Renal cortical epithelial cell (primary cell): ENCODE measurements at regions not wholly inside any gene's neighbourhood (a gene's known extent, or its start where the extent isn't known, plus 50 kb on each side); places are given as distances from the start of the nearest gene placed in this dataset.
"Not testable (repeated sequence)": the region's sequence is repeated elsewhere in the genome, so short reads cannot be mapped to it uniquely, and the experiment has no call there.

ENCODE experiments used
- DNase-seq: peaks from one replicate; pipeline ENCODE4 v3.0.0-alpha.2; 2011; ENCODE audit warnings: low read depth

GRCh38 chr6:105537981-105538578, 135.2 kb upstream of the PREP start:
- no peak for DNase-seq

GRCh38 chr6:105536961-105537360, 134.1 kb upstream of the PREP start:
- no peak for DNase-seq

DNA sequence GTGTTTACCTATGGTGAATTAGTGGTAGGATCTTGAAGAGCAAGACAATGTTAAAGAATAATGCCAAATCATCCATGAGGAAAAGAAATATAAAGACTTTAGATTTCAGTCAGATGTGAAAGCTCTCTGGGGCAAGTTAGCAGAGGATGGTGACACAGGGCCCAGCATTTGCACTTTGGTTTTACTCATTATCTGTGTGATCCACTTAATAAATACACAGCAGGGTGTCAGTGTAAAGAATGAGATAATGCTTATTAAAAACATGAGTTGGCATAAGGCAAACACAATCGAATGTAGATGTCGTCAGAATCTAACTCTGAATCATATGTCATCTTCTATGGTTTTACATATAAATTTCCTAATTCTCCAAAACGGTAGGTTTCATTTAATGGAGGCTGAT, 130.4 kb upstream of the PREP start:
- DNase-seq: no peak

DNA sequence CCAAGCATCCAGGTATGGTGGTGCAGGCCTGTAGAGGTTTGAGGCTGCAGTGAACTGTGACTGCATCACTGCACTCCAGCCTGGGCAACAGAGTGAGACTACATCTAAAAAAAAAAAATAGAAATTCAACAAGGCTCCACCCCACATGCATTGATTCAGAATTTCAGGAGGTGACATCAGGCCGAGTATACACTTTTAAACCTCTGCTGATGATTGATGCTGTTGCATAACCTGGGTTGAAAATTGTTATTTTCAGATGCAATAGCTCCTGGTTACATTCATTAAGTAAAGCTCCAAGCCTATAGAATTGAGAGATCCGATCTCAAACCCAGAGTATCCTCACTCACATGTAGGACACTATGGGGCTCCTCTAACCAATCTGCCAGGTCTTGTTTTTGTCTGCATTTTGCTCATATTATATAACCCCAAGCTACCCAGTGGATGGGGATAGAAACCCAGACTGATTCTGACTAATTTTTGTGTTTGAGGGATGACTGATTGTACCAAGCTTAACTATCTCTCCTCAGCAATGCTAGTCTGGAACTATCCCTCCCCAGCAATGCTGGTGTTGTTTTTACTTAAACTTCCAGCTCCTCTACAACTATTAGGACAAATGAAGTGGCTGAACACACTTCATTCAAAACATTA, 123.5 kb upstream of the PREP start:
- DNase-seq: no peak

- peak; percentile 9 for DNase-seq
These were observed 119.9 kb upstream of the PREP start for GRCh38 chr6:105522626-105523322.

DNA sequence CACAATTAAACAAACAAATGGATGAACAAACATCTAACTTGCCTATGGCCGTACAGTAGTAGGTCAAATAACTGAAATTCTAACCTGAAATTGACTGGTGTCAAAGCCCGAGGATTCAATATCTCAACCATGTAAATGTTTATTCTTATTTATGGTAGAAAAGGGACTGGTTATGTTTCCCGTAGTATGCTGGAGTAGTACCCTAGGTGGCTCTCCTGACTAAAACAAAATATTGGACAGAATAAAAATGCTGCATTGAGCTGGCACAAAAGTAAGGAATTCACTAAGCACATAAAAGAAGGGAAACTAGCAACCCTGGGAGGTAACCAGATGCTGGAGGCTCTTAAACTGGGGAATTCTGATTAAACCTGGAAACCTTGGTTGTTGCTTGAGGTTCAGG, 117.1 kb upstream of the PREP start:
- DNase-seq: peak; percentile 68

- not testable (repeated sequence) for DNase-seq
These were observed 116.1 kb upstream of the PREP start for GRCh38 chr6:105518993-105519392.

DNA sequence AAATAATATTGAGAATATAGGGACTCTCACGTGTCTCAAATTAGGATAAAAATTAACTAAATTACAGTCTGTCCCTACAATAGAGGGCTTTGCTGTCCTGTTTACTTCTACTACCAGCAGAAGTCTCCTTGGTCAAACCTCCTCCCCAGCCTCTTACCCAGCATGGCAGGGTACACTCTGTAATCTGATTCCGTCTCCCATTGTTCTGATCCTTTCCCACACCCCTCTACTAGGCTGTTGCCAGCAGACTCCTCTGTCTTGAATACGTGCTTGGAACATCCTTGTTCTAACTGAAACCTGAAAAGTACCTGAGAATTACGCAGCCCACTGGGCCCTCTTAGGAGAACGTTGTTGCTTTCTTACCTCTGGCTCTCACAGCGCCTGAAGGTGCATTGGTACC, 112.2 kb upstream of the PREP start:
- no peak for DNase-seq

DNA sequence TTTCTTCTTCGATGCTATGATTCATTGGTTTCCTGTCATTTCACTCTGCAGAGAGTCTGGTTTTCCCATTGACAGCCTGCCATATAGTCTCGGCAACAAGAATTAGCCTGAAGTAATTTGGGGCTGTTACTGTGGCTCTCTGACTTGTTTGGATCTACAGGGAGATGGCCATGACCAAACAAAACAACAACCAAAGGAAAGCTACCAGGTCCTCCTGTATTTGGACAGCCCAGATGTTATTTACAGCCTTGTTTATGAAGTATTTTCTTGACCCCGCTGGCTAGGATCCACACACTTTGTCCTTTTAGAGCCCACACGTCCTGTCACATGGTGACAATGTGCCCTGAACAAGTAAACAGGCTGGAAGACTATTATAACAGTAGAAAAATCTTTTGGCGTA, 111.4 kb upstream of the PREP start:
- no peak for DNase-seq

GRCh38 chr6:105511639-105512038, 108.8 kb upstream of the PREP start:
- no peak for DNase-seq

DNA sequence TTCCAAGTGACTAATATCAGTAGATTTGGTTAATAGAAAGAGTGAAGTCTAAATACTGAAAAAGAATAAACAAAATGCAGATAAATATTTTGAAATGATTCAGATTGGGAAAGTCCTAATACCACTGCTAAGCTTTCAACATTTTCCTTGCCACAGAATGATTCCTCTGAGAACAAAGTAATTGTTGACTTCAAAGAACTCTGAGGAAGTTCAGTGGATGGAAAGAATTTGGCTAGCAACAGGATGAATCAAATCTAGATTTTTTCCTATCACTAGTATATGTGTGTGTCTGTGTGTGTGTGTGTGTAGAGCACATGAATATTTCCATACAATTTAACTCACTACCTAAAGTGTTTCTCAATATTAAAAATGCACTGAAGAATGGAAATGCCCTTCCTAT, 107.9 kb upstream of the PREP start:
- peak; percentile 18 for DNase-seq

DNA sequence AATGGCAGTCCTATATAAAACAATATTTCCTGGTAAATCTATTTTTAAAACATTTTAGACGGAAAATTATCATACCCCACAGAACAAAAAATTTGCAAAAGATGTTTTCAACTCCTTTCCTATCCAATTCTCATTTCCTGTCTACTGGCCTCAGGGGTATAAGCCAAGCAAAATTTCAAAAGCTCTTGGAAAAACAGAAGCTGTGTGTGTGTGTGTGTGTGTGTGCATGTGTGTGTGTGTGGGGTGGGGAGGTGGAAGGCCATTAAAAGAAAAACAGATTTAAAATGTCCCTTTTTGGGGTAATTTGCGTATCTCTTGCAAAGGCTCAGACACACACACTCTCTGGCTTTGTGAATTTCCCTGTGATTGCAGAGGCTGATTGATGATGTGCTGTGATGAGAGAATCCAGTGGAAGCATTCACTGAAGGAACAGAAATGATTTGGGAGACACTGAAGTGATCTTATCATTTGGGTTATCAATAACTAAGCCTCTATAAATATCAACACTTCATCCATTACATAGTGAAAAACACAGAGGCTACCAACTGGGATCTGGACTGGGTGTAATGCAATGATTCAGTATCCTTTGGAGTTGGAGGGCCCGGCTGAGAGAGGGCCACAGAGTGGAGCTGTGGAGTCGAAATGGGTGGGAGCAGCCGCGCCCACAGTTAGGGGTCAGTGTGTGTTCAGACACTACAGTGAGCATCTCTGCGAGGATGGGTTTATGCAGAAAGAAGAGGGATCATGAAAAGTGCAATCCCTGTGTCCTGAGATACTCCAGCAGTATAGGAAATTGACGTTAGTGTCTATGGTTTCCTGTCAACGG, 106.8 kb upstream of the PREP start:
- no peak for DNase-seq

GRCh38 chr6:105507811-105508210, 104.9 kb upstream of the PREP start:
- no peak for DNase-seq

DNA sequence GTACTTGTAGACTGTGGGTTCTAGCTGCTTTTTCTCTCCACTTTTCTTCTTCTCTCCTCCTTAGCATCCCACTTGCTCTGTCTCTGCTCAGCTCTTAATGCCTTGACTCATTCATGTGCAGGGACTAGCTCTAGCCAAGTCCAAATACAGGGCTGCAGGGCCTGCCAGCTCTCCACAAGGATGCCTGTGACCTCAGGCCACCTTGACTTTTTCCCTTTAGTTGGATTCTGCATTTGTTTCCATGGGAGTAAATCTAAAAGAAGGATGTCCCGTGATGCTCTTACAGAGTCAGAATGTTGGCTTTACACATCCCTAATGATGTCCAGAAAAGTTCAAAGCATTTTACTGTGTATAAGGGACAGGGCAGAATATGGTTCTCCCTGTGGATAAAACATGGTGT, 101.8 kb upstream of the PREP start:
- no peak for DNase-seq

DNA sequence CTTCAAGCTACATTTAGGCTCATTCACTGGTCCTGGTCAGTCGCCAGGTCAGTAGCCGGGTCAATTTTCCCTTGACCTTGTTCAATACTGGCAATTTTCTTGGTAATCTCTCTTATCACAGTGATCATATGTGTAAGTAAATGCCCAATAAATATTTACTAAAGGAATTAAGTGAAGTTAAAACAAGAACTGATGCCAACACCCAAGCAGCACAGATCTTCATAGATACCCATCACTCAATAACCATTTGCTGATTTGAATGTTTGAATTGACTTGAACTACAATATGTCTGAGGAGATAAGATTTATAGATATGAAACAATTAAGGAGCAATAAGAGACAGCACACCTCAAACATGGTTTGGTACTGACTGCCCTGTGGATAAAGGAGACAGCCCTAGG, 100.8 kb upstream of the PREP start:
- DNase-seq: no peak

DNA sequence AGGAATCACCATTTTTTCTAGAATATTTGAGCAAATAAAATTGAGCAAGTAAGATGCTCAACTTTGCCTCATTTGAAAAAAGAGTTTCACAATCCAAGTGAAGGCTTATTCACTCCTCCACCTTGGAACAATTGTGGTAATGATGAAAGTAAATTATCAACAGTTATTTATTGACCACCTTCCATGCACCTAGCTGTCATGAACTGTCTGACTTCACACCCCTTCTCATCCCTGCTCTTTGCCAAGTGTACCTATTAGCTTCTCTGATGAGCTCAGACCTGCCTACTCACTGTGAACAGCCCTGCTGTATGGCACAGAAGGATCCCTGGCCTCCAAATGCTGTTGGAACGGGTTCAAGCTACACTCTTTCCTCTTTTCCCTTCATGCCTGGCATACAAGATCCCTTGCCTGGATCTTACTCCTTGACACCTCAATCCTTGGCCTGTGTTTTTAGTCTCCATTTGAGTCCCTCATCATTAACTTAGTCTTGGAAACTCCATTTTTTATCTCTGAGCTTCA, 99.0 kb upstream of the PREP start:
- peak; percentile 72 for DNase-seq

DNA sequence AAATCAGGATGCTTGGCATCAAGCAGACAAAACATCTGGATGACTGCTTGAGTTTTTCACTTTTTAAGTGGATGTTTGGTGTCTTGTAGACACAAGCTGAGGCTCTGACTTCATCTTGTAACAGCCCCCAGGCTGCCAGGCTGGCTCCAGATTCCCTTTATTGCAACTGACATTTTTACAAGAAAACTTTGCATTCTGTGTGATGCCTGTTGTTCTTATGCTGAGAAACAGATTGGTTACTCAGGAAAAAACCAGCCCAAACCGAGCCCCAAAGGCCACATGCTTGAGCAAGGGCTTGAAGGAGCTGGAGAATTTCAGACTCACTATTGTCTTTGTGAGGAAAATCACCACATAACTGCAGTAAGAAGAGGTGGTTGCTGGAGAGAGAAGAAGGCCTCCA, 98.4 kb upstream of the PREP start:
- no peak for DNase-seq

- DNase-seq: no peak
These were observed 97.8 kb upstream of the PREP start for GRCh38 chr6:105500693-105501092.

DNA sequence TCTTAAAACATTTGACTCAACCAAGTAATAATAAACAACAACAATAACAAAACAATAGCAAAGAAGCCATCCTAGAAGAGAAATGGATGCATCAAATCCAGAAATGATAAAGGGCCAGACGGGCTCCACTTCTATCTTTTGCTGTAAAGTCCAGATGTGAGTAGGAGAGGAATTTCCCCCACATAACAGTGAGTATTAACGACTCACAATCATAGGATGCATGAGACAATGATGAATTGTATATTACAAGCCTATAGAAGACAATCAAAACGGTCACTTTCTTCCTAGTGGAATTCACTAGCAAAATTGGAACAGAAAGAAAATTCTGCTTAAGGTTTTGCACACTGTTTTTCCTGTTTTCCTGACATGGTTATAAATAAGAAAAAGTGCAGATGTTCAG, 97.0 kb upstream of the PREP start:
- no peak for DNase-seq

- no peak for DNase-seq
These were observed 96.4 kb upstream of the PREP start for GRCh38 chr6:105499136-105499870.

DNA sequence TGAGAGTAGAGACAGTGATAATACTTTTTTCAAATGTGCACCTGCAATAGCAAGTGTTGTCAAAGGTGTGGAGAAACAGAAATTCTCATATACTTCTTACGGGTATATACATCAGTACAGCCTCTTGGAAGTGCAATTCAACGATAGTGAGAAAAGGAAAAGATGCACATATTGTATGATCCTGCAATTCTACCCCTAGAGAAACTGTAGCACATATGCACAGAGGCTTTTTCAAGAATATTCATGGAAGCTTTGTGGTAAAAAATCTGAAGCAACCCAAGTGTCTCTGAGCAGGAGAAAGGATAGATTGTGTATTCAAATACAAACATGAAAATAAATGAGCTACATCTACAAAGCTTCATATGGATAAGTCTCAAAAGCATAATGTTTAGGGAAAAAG, 94.7 kb upstream of the PREP start:
- no peak for DNase-seq

DNA sequence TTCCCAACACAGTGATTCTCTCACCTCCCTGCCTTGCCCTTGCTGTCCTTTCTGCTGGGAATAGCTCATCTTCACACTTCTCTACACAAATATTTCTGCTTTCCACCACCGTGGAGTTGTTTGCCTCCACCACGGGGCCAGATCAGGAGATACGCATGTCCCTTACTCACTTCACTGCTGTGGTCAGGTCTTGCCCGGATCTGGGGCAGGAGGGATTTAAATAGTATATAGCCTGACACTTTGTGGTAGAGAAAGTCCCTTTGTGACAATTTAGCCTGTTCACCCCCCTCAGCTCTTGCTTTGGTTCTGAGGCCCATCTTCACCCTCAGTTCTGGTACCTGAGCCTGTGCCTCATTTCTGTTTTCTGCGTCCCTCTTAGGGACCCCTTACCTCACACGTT, 92.6 kb upstream of the PREP start:
- no peak for DNase-seq
